ENCODE measurements at regions not wholly inside any gene's neighbourhood (a gene's known extent, or its start where the extent isn't known, plus 50 kb on each side); places are given as distances from the start of the nearest gene placed in this dataset.
A peak's percentile ranks its signal among the peaks of the same experiment; 100 is the strongest.

- no peaks in the 10 kb centered on the region for H4K20me1 ChIP-seq (replicated peaks; ENCODE audit: control insufficient read depth, extremely low read depth, insufficient read depth, low read length)
- H3K36me3 ChIP-seq (ENCODE audit: control insufficient read depth in 2 of 2, extremely low read depth in 1 of 2, insufficient read depth in 2 of 2, low read length in 2 of 2): no peaks in the 10 kb centered on the region
- peaks cover 4 to 6% of the 10 kb centered on the region in 2 experiments for H3K27me3 ChIP-seq (ENCODE audit: control insufficient read depth in 2 of 2, insufficient read depth in 2 of 2, low read length in 2 of 2)
- no peak overlapping the region for H3K4me3 ChIP-seq (replicated peaks in 1 of 3; ENCODE audit: insufficient read depth in 1 of 3, low read depth in 1 of 3, low read length in 3 of 3)
- TF ChIP-seq GATA2 (IDR thresholded peaks at IDR 0.05; ENCODE audit: insufficient read depth, insufficient read length, low read depth, low read length): no peak
- no peak for TF ChIP-seq FOS (IDR thresholded peaks at IDR 0.05; ENCODE audit: borderline replicate concordance, insufficient read depth, low read length)
- no peak for TF ChIP-seq CTCF (IDR thresholded peaks at IDR 0.05; ENCODE audit: extremely low read depth in 1 of 2, insufficient read depth in 1 of 2, low read depth in 1 of 2, low read length in 2 of 2)
- H3K9me3 ChIP-seq (replicated peaks; ENCODE audit: control insufficient read depth, insufficient read depth, low read length): no peaks in the 10 kb centered on the region
- CTCF ChIA-PET: interaction anchor here (0.8 to 7.5 kb wide), 20 partner anchors 10 to 1252 kb away, joined by 3 to 227 read pairs (median 6); no protein-coding TSS in a partner anchor
- dilution Hi-C loops (cut with MboI; ENCODE audit: extremely low pct_ligation_motif_present, low sequenced_read_pairs): no loop called here
- no peaks in the 10 kb centered on the region for H3K9me1 ChIP-seq (replicated peaks; ENCODE audit: control insufficient read depth, extremely low read depth, insufficient read depth, low read length)
- H3K27ac ChIP-seq (ENCODE audit: insufficient read depth, low read depth, low read length): no peak overlapping the region
- POLR2A ChIA-PET: interaction anchor here (1.2 kb wide), 1 partner anchor 220 kb away, joined by 9 read pairs; the partner anchor contains the start of gene EIF4G2
- H3K4me1 ChIP-seq (ENCODE audit: control insufficient read depth, extremely low read depth, insufficient read depth, low read length): peaks cover 8% of the 10 kb centered on the region
- no peaks in the 10 kb centered on the region for H3K79me2 ChIP-seq (ENCODE audit: control insufficient read depth, insufficient read depth, low read length)
- DNase-seq (ENCODE audit: low read depth, low spot score): no peak
- no peak overlapping the region for H3K9ac ChIP-seq (replicated peaks; ENCODE audit: extremely low read depth, insufficient read depth, low read length)
- intact Hi-C loops (cut with micrococcal nuclease): loop anchor here (5.0 kb wide), 3 partner anchors 128 to 1253 kb away; no protein-coding TSS in a partner anchor
- no peak overlapping the region for H3K4me2 ChIP-seq (ENCODE audit: insufficient read depth, low read length)
- no peak overlapping the region for H2AFZ ChIP-seq (ENCODE audit: low read depth, low read length)
- no TSS peak for BruUV-seq (replicated peaks)
- no peak for FAIRE-seq
Measured at GRCh38 chr11:11029027-11029426, 171.2 kb upstream of the ZBED5 start.

- Histone ChIP-seq H4K20me1 (replicated peaks; ENCODE audit: control insufficient read depth, extremely low read depth, insufficient read depth, low read length) (no peaks in the 10 kb centered on the region), H2AFZ (ENCODE audit: low read depth, low read length) (no peak overlapping the region), H3K9ac (replicated peaks; ENCODE audit: extremely low read depth, insufficient read depth, low read length) (no peak overlapping the region), H3K4me1 (ENCODE audit: control insufficient read depth, extremely low read depth, insufficient read depth, low read length) (peaks cover 8% of the 10 kb centered on the region), H3K4me3 (replicated peaks in 1 of 3; ENCODE audit: insufficient read depth in 1 of 3, low read depth in 1 of 3, low read length in 3 of 3) (no peak overlapping the region), H3K9me1 (replicated peaks; ENCODE audit: control insufficient read depth, extremely low read depth, insufficient read depth, low read length) (no peaks in the 10 kb centered on the region), H3K79me2 (ENCODE audit: control insufficient read depth, insufficient read depth, low read length) (no peaks in the 10 kb centered on the region), H3K9me3 (replicated peaks; ENCODE audit: control insufficient read depth, insufficient read depth, low read length) (no peaks in the 10 kb centered on the region), H3K27me3 (ENCODE audit: control insufficient read depth in 2 of 2, insufficient read depth in 2 of 2, low read length in 2 of 2) (peaks cover 4 to 6% of the 10 kb centered on the region in 2 experiments), H3K36me3 (ENCODE audit: control insufficient read depth in 2 of 2, extremely low read depth in 1 of 2, insufficient read depth in 2 of 2, low read length in 2 of 2) (no peaks in the 10 kb centered on the region), H3K27ac (ENCODE audit: insufficient read depth, low read depth, low read length) (no peak overlapping the region), H3K4me2 (ENCODE audit: insufficient read depth, low read length) (no peak overlapping the region)
- CTCF ChIA-PET: interaction anchor here (0.5 to 7.5 kb wide), 61 partner anchors 9 to 1253 kb away, joined by 3 to 227 read pairs (median 4); partner anchors contain the start of genes EIF4G2, GALNT18 and ZBED5
- peak; percentile 53 for FAIRE-seq
- no TSS peak for BruUV-seq (replicated peaks)
- TF ChIP-seq JUN (IDR thresholded peaks at IDR 0.05; ENCODE audit: borderline replicate concordance, insufficient read depth, insufficient read length, low read depth): no peak
- no peak for TF ChIP-seq MYC (IDR thresholded peaks at IDR 0.05; ENCODE audit: low read depth, low read length)
- TF ChIP-seq FOS (IDR thresholded peaks at IDR 0.05; ENCODE audit: borderline replicate concordance, insufficient read depth, low read length): no peak
- peak; percentile 70 to 81 for TF ChIP-seq CTCF (IDR thresholded peaks at IDR 0.05; ENCODE audit: extremely low read depth in 1 of 2, insufficient read depth in 1 of 2, low read depth in 1 of 2, low read length in 2 of 2)
- dilution Hi-C loops (cut with MboI; ENCODE audit: extremely low pct_ligation_motif_present, low sequenced_read_pairs): no loop called here
- intact Hi-C loops (cut with micrococcal nuclease): loop anchor here (1.0 to 5.0 kb wide), 4 partner anchors 129 to 1254 kb away; no protein-coding TSS in a partner anchor
- DNase-seq (ENCODE audit: low read depth, low spot score): peak; percentile 52
- POLR2A ChIA-PET: interaction anchor here (1.2 kb wide), 1 partner anchor 219 kb away, joined by 9 read pairs; the partner anchor contains the start of gene EIF4G2
Measured at GRCh38 chr11:11028017-11028692, 170.3 kb upstream of the ZBED5 start.
